Vagina (tissue), 2 donors: ENCODE measurements at regions not wholly inside any gene's neighbourhood (a gene's known extent, or its start where the extent isn't known, plus 50 kb on each side); places are given as distances from the start of the nearest gene placed in this dataset.

Experiments
- CTCF ChIP-seq, 3 experiments: fragments of 450-650 bp in 2 of 3; fragments of 200-600 bp in 1 of 3; sonication (generic) in 1 of 3; IDR thresholded peaks; one replicate each; pipeline ENCODE4 v1.5.1; 2017 to 2019; ENCODE audit warnings: antibody characterized with exemption in 3 of 3, mild to moderate bottlenecking in 2 of 3, moderate library complexity in 2 of 3
- POLR2A ChIP-seq, 2 donors: fragments of 450-650 bp; IDR thresholded peaks; one replicate each; pipeline ENCODE4 v1.6.1; 2017; ENCODE audit warnings: antibody characterized with exemption in 2 of 2, mild to moderate bottlenecking in 2 of 2, moderate library complexity in 2 of 2
- POLR2AphosphoS5 ChIP-seq, 2 donors: sonication (generic); formaldehyde crosslinking; IDR thresholded peaks; one replicate each; pipeline ENCODE4 v1.9.0; 2017; ENCODE audit warnings: antibody characterized with exemption in 2 of 2, mild to moderate bottlenecking in 2 of 2, low read depth in 1 of 2; ENCODE audit not compliant: insufficient read depth in 1 of 2

GRCh38 chr3:83890763-83891135 is 1068.0 kb upstream of the CADM2 start:
- TF ChIP-seq POLR2A (IDR thresholded peaks at IDR 0.05) (no peak), CTCF (IDR thresholded peaks at IDR 0.05) (no peak), POLR2AphosphoS5 (IDR thresholded peaks at IDR 0.05; ENCODE audit: insufficient read depth in 1 of 2, low read depth in 1 of 2) (no peak)
